ENCODE measurements at regions not wholly inside any gene's neighbourhood (a gene's known extent, or its start where the extent isn't known, plus 50 kb on each side); places are given as distances from the start of the nearest gene placed in this dataset.

- no peak for DNase-seq
Observed at GRCh38 chr20:6616421-6616820, 151.1 kb upstream of the BMP2 start.

GRCh38 chr20:6614836-6615235 lies 152.7 kb upstream of the BMP2 start:
- DNase-seq = no peak

GRCh38 chr20:6613280-6613861 lies 154.1 kb upstream of the BMP2 start:
- DNase-seq = no peak

GRCh38 chr20:6612606-6612923 lies 154.9 kb upstream of the BMP2 start:
- DNase-seq = no peak

GRCh38 chr20:6611911-6612605 lies 155.4 kb upstream of the BMP2 start:
- no peak for DNase-seq

- no peak for DNase-seq
Observed at GRCh38 chr20:6606651-6607050, 160.8 kb upstream of the BMP2 start.

- DNase-seq = no peak
Observed at GRCh38 chr20:6605055-6605935, 162.2 kb upstream of the BMP2 start.

- DNase-seq = no peak
Observed at GRCh38 chr20:6604179-6604578, 163.3 kb upstream of the BMP2 start.

GRCh38 chr20:6599876-6600735 lies 167.4 kb upstream of the BMP2 start:
- DNase-seq = no peak

- no peak for DNase-seq
Observed at GRCh38 chr20:6595704-6596103, 171.8 kb upstream of the BMP2 start.

- DNase-seq = no peak
Observed at GRCh38 chr20:6590891-6591637, 176.4 kb upstream of the BMP2 start.

- no peak for DNase-seq
Observed at GRCh38 chr20:6588296-6588695, 179.2 kb upstream of the BMP2 start.

- DNase-seq = peak; percentile 41
Observed at GRCh38 chr20:6583134-6583738, 184.2 kb upstream of the BMP2 start.

- no peak for DNase-seq
Observed at GRCh38 chr20:6582449-6582848, 185.0 kb upstream of the BMP2 start.

- no peak for DNase-seq
Observed at GRCh38 chr20:6580486-6580885, 187.0 kb upstream of the BMP2 start.

GRCh38 chr20:6579824-6580223 lies 187.7 kb upstream of the BMP2 start:
- DNase-seq = no peak

GRCh38 chr20:6579417-6579816 lies 188.1 kb upstream of the BMP2 start:
- no peak for DNase-seq

- no peak for DNase-seq
Observed at GRCh38 chr20:6577451-6577850, 190.0 kb upstream of the BMP2 start.

- no peak for DNase-seq
Observed at GRCh38 chr20:6576726-6577125, 190.8 kb upstream of the BMP2 start.

- no peak for DNase-seq
Observed at GRCh38 chr20:6575912-6576401, 191.5 kb upstream of the BMP2 start.

- no peak for DNase-seq
Observed at GRCh38 chr20:6566821-6567220, 200.7 kb upstream of the BMP2 start.
